GM21825 (cell line): ENCODE measurements at regions not wholly inside any gene's neighbourhood (a gene's known extent, or its start where the extent isn't known, plus 50 kb on each side); places are given as distances from the start of the nearest gene placed in this dataset.

Experiments
- ATAC-seq: cut with Tn5 transposase; IDR thresholded peaks from one replicate; pipeline ENCODE4 v1.9.1; 2021; ENCODE audit warnings: mild to moderate bottlenecking, moderate library complexity; ENCODE audit not compliant: unreplicated experiment

DNA sequence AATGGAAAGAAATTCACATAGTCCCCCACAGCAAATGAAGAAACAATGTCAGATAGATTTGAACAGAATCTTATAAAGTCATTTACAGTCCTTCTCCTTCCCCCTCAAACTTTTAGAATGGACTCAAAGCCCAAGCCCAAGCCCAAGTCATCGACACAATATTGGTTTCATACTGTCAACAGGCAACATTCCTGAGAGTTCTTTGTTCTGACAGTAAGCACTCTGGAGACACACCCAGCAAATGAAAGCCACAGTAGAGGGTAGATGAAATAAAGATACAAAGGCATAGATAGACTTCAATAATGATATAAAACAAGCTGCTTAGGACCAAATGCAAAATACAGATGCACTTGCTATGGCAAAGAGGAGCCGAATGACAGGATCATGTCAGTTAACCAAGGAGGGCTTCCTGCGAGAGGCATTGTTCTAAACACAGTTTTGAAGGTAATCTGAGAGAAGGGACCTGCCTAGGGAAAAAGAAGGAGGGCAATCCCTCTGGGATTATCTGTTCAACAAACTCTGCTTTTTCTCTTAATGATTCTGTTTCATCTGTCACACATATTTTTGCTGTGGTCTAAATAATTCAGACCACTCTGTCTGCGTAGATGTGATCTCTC lies 97.1 kb upstream of the MAP4K3 start:
- ATAC-seq = no peak

DNA sequence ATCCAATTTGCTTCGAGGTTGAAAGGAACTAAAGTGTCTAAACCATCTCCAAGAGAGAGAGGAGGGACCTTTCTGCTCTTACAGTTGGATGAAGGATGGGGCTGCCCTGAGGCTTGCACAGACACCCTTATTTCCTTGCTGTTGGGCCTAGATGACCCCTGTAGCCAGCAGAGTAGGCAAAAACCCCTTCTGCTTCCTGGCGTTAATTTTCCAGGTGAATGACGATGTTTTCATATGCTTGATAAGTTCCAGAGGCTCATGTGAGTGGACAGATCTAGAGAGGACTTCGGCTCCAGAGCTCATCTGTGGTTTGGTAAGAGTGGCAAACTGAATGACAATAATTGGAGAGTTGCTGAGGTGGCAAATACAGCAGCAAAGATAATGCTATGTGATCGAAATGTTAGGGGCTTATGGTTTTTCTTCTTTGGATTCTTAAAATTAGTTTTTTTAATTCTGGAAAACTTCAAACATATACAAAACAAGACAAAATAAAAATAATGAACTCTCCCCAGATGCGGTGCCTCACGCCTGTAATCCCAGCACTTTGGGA lies 98.6 kb upstream of the MAP4K3 start:
- no peak for ATAC-seq

DNA sequence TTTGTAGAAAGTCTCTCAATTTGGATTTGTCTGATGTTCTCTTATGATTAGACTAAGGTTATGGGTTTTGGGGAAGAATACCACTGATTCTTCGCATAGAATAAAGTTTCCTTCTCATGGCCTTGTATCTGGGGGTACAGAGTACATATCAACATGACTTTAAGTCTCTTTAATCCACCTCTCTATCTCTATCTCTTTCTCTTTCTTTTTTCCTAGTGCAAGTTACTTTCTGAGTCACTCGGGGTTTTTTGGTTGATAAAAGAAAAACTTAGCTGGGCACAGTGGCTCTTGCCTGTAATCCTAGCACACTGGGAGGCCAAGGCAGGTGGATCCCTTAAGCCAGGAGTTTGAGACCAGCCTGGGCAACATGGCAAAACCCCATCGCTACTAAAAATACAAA lies 100.1 kb upstream of the MAP4K3 start:
- no peak for ATAC-seq

DNA sequence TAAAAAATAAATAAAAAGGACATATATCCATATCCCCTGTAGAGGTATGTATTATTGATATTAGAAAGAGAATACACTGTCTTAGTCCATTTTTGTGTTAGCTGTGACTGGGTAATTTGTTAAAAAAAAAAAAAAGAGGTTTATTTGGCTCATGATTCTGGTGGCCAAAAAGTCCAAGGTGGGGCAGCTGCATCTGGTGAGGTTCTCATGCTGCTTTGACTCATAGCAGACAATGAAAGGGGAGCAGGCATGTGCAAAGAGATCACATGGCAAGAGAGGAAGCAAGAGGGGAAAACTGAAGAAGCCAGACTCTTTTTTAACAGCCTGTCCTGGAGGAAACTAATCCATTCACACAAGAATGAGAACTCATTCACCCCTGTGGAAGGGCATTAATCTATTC lies 101.6 kb upstream of the MAP4K3 start:
- ATAC-seq = no peak

DNA sequence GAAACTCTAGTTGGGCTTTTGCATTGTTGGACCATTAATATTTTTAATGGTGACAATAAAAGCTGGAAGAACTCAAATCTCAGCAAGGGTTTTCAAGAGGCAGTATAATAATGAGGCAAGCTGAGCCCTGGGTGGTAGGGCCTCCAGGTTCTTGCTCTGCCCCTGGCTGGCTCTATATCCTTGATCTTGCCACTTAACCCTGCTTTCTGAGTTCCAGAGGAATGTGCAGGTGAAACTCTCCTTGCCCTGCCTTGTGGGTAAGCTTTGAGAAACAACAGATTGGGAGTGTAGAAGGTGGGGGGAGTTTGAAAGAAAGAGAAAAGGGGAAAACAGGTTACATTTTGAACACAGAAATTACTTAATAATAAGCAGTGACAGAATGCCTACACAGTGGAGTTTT lies 103.3 kb upstream of the MAP4K3 start:
- no peak for ATAC-seq

DNA sequence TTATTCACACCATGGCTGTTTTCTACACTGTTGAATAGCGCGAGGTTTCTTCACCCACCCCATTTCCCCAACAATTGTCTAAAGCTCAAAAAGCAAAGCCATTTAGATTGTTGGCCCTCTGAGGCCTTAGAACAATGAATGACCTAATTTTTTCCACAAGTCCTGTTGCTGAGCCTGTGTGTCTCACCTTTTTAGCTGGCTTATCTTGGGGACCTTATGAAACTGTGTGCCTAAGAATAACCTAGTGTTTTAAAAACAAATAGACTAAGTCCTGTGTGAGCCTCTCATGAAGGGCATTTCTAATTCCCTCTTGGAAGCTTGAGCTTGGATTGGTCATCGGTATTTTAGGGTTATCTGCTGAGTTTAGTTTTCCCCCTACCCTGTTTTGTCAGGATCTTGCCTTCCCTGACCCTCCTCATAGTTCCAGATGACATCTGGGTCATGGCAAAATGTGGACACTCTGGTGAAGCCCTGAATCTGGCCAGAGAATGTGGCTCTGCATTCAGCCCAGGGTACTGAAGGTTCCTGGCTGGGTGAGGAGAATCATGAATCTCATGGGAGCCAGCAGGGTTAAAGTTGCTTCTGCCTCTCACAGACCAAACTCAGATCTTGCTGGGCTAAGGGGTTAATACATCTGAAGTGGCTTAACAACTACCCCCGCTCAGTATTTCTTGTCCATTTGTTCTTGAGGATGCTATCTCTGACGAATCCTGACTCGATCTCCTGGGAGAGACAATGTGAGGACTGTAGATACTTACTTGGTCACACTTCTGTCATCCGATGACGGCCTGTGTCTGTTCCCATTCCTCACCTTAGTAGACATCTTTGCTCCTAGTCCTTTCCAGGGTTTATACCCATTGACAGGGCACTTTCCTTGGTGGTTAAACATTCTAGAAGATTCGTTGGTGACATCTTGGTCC lies 104.2 kb upstream of the MAP4K3 start:
- ATAC-seq = no peak

DNA sequence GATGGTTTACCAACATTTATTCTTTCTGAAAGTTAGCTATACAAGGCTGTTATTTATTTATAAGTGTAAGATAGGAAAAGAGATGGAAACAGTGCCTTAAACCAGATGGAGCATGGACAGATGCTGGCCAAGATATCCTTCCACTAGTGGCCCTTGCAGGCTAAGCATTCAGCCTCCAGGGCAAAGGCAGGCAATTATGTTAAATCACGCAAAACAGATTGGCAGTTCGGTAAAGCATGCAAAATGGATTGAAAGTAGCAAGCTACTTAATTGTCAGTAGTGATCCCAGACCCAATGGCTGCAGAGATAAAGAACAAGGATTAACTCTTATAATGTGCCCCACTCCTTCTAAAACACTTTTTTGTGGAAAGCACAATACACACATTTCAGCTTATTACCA lies 105.4 kb upstream of the MAP4K3 start:
- no peak for ATAC-seq

DNA sequence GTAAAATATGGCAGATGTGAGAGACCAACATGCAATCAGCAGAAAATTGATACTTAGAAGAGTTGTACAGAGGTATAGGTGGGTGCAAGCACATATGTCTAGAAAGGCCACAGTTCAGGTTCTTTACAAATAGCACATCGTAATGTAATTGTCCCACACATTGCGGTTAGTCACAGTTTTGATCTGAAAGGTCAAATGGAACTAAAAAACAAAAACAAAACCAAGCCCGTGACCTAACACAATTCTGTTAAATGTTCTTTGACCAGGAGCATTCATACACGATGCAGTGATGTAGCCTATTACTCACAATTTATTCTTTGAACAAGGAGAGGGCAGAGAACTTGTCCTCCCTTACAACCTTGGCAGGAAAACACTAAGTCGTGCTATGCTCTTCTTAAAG lies 108.9 kb upstream of the MAP4K3 start:
- ATAC-seq = no peak

DNA sequence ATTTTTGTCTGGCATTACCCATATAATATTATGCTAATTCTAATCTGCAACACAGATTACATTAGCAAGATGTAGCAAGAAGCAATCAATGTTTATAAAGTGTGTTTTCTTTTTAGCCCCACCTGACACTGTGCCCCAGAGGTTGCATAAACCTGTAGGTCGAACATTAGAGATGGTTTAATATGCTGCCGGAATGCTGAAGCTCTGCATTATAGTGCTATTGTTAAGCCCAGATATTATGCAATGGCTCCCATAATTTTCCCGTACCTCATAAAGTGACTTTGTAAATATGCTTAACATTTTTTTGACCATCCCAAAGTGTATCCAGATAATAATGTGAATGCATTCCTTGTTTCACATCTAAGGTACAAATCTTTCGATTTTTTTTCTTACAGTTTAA lies 109.3 kb upstream of the MAP4K3 start:
- no peak for ATAC-seq

DNA sequence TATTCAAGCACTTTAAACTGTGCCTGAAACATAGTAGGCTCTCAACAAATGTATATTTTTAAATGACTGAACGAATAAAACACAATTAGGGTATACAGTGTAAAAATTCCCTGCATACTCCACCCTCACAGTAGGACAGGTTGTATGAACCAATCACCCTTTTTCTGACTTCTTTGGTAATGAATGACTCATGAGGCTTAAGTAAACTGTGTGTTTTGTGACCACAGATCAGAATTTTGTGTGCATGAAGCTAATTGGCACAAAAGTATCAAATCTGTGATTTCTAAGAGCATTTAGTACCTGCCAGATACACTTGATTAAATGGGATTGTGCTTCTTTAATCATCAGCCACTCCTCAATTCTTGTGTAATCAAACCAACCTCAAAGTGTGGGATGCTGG lies 109.9 kb upstream of the MAP4K3 start:
- no peak for ATAC-seq

DNA sequence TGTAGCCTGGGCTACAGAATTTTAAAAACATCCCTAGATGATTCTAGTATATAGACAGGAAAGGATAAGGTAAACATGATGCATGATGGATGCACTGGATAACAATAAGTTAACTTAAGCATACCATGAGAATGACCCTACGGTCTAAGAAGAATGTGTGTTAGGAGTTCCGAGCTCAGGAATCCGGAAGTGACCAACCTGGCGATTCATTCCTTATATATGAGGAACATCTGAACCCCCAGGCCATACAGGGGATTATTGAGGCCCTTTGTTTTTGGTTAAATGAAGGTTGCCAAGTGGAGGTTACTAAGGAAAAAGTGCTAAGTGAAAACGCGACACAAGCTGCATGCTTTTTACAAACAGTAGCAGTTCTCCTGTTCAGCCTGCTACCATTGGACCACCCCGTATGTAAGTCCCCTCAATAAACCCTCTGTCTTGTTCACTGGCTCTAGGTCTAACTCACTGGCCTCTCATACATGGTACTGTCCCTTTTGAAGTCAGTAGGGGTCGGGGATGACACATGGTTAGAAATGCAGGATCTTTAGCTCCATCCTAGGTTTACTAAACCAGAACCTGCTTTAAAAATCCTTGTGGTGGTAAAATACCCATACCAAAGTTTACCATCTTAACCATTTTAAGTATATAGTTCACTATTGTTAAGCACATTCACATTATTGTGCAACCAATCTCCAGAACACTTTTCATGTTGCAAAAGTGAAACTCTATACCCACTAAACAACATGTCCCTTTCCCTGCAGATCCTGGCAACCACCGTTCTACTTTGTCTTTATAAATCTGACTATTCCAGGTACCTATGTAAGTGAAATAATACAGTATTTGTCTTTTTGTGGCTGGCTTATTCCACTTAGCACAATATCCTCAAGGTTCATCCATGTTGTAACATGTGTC lies 111.0 kb upstream of the MAP4K3 start:
- ATAC-seq = no peak

DNA sequence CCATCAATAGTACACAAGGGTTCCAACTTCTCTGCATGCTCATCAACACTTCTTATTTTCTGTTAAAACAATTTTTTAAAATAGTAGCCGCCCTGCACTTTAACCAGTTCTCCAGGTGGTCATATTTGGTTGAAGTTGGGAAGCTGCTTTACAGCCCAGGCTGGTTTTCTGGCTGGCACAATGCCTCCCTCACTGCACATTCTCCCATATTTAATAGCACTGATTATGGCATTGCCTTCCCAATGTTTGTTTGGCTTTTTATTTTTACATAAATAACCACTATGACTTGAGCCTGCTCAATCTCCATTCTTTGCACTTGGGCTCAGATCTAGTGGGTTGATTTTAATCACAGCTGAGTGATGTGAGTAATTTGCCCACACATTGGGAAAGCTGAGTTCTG lies 111.9 kb upstream of the MAP4K3 start:
- ATAC-seq = no peak

DNA sequence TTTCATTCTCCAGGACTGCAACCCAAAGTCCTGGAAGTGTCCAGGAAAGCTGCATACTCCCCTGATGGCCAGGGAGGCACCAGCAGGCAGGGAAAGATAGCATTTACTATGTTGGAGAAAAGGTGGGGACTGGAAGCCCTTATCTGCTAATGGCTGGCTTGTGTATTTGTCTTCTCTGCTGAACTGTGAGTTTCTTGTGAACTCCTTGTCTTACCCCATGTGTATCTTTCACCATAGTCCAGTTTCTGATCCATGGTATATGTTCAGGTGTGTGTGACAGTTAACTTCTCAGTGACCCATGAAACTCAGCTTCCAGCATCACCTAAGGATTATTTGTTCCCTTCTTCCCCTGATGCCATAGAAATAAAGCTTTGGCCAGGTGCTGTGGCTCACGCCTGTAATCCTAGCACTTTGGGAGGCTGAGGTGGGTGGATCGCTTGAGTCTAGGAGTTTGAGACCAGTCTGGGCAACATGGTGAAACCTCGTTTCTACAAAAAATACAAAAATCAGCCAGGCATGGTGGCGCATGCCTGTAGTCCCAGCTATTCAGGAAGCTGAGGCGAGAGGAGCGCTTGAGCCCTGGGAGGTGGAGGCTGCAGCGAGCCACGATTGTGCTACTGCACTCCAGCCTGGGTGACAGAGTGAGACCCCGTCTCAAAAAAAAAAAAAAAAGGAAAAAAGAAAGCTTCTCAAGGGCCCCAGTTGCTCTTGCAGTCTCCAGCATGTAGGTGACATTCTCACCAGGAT lies 112.8 kb upstream of the MAP4K3 start:
- ATAC-seq = no peak

DNA sequence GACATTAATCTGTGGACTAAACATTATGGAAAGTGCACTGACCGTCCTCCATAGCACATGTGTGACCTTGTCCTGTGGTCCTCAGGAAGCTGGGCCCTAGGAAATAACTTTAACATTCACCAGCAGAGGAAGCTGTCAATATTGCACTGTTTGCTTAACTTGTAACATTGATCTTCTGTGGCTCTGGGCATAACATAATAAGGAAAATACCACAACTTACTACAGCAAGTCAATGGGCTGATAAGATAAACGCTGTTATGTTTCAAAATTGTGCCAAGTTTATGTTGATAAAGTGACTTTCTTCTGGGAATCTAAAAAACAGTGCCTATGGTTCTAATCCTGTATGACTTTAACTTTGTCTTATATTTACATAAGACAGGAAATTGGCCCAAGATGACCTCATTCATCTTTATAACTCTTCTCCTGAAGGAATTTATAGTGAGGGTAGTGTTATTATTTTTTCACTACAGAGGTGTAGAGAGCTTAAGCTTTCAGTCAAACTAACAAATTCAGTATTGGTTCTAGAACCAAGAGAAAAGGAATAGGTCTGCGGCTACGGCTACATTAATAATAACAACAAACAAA lies 113.7 kb upstream of the MAP4K3 start:
- no peak for ATAC-seq

DNA sequence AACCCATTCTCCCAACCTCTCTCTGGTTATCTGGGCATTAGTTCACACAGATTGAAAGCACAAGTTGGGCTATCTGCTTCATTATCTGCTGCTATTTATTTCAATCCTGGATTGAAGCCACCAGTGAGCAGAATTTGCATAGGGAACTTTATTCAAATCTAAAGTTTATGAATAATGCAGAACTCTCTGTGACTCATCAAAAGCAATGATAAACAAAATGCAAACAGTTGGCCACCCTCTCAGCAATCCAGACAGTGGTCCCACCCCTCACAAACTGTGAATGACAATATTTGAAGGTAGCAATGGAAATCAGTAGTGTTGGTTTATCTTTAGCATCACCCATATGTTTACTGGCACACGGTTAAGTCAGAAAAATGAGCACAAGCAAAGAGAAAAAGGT lies 106.8 kb upstream of the TMEM178A start:
- no peak for ATAC-seq

DNA sequence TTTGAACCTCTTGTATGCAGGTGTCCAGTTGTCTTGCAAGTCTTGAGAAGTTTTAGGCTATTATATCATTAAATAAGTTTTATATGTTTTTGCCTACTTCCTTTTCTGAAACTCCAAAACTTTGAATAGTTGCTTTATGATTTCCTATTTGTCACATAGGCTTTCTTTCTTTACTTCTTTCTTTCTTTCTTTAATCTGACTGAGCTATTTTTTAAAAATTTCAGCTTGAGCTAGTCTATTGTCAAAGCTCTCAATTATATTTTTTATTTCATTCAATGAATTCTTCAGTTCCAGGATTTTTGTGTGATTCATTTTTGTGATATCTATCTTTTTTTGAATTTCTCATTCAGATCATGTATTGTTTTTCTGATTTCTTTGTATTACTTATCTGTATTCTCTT lies 102.1 kb upstream of the TMEM178A start:
- no peak for ATAC-seq

DNA sequence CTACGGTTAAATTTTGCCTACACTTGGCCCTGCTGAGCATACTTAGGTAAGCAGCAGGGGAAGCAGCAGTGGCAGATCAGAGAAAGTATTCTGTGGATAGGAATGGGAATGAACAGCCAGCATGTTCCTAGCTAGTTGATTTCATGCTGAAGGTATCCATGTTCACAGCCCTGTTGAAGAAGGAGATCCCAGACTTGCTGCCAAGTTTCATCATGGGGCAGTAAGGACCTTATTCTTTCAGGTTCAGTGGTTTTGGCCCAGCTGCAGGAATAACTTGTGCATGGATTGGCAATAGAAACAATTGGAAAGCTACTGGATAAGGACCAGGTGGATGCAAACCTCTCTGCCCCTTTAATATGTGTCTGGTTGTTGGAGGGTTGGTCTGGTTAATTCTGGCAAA lies 98.2 kb upstream of the TMEM178A start:
- no peak for ATAC-seq

DNA sequence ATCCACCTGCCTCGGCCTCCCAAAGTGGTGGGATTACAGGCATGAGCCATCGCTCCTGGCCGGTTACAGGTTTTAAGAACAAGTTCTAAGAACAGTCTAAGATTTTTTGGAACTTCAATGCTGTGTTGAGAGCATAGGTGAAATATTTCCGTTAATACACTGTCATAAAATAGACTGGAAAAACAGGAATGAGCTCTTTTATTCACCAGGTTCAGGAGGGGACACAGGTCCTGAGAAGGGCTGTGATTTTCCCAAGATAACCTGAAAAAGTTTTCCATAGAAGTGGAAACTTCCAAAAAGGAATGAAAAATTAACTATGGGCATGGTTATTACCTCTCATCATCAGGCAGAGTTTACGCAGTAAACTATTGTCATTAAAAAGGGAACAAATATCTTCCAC lies 97.6 kb upstream of the TMEM178A start:
- no peak for ATAC-seq

DNA sequence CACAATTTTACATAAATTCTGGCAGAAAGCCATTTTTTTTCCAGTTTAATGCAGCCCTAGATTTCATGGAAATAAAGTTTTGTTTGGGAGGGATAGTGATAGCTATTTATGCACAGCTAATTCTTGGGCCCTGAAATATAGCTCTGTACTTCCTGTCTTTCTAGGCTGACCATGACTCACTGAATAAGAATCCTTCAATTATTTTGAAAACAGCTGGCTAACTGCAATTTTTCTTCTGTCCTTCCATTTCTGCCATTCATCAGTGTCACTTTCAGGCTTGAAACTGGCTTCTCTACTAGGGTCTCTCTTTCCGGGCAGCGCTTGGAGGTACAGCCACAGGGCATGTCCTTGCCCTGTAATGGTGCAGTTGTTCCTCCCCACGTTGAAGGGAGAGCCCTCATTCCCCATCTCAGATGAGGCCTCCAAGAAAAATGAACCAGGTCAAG lies 97.1 kb upstream of the TMEM178A start:
- ATAC-seq = no peak

DNA sequence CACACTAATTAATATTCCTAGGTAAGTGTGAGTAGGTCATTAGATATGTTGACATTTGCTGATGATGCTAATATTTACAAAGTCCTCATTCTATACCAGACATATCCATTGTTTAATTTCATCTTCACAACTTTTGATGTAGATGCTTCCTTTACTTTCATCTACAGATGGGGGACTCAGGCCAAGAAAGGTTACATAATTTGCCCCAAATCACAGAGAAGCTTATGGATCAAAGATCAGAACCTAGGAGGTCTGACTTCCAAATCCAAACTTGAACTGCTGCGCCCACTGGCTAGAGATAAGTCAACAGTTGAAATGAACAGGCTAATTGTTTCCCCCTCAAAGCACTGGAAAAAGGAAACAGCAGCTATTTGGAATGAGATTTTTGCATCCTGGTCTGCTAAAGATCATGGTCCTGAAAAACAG lies 95.6 kb upstream of the TMEM178A start:
- no peak for ATAC-seq
